Rectal smooth muscle tissue (tissue), 1 donor: ENCODE measurements at regions not wholly inside any gene's neighbourhood (a gene's known extent, or its start where the extent isn't known, plus 50 kb on each side); places are given as distances from the start of the nearest gene placed in this dataset.

Experiments used
- H3K27ac ChIP-seq: one replicate; pipeline ENCODE4 v1.7.0; 2013; ENCODE audit warnings: low read depth, low read length, inconsistent platforms
- H3K27me3 ChIP-seq: one replicate; pipeline ENCODE4 v1.7.0; 2013; ENCODE audit warnings: low read length; ENCODE audit not compliant: control insufficient read depth, insufficient read depth
- H3K36me3 ChIP-seq: one replicate; pipeline ENCODE4 v1.7.0; 2013; ENCODE audit warnings: low read length; ENCODE audit not compliant: control insufficient read depth, insufficient read depth
- H3K4me1 ChIP-seq: one replicate; pipeline ENCODE4 v1.7.0; 2013; ENCODE audit warnings: low read length; ENCODE audit not compliant: control insufficient read depth, insufficient read depth
- H3K4me3 ChIP-seq: one replicate; pipeline ENCODE4 v1.7.0; 2013; ENCODE audit warnings: low read length
- H3K9ac ChIP-seq: one replicate; pipeline ENCODE4 v1.7.0; 2013; ENCODE audit warnings: low read length

GRCh38 chr5:107253246-107253645 lies 417.5 kb downstream of the EFNA5 start:
- Histone ChIP-seq H3K36me3 (no peaks in the 10 kb centered on the region), H3K27ac (no peak overlapping the region), H3K4me1 (no peaks in the 10 kb centered on the region), H3K4me3 (no peak overlapping the region), H3K9ac (no peak overlapping the region), H3K27me3 (no peaks in the 10 kb centered on the region)

GRCh38 chr5:107251151-107251550 lies 419.6 kb downstream of the EFNA5 start:
- Histone ChIP-seq H3K9ac (no peak overlapping the region), H3K36me3 (no peaks in the 10 kb centered on the region), H3K4me3 (no peak overlapping the region), H3K4me1 (no peaks in the 10 kb centered on the region), H3K27me3 (no peaks in the 10 kb centered on the region), H3K27ac (no peak overlapping the region)

GRCh38 chr5:107248066-107248695 lies 422.6 kb downstream of the EFNA5 start:
- no peak overlapping the region for H3K27ac ChIP-seq
- no peak overlapping the region for H3K4me3 ChIP-seq
- H3K27me3 ChIP-seq: no peaks in the 10 kb centered on the region
- H3K4me1 ChIP-seq: no peaks in the 10 kb centered on the region
- H3K9ac ChIP-seq: no peak overlapping the region
- no peaks in the 10 kb centered on the region for H3K36me3 ChIP-seq

GRCh38 chr5:107247427-107247826 lies 423.3 kb downstream of the EFNA5 start:
- H3K27me3 ChIP-seq: no peaks in the 10 kb centered on the region
- H3K27ac ChIP-seq: no peak overlapping the region
- no peaks in the 10 kb centered on the region for H3K36me3 ChIP-seq
- no peak overlapping the region for H3K9ac ChIP-seq
- no peaks in the 10 kb centered on the region for H3K4me1 ChIP-seq
- H3K4me3 ChIP-seq: no peak overlapping the region

- Histone ChIP-seq H3K4me1 (no peaks in the 10 kb centered on the region), H3K4me3 (no peak overlapping the region), H3K27ac (no peak overlapping the region), H3K9ac (no peak overlapping the region), H3K36me3 (no peaks in the 10 kb centered on the region), H3K27me3 (no peaks in the 10 kb centered on the region)
Observed at GRCh38 chr5:107243220-107243579, 427.5 kb downstream of the EFNA5 start.

GRCh38 chr5:107242411-107243219 lies 428.1 kb downstream of the EFNA5 start:
- no peaks in the 10 kb centered on the region for H3K4me1 ChIP-seq
- no peak overlapping the region for H3K27ac ChIP-seq
- H3K9ac ChIP-seq: no peak overlapping the region
- H3K36me3 ChIP-seq: no peaks in the 10 kb centered on the region
- H3K27me3 ChIP-seq: no peaks in the 10 kb centered on the region
- no peak overlapping the region for H3K4me3 ChIP-seq

- Histone ChIP-seq H3K36me3 (no peaks in the 10 kb centered on the region), H3K9ac (no peak overlapping the region), H3K4me1 (no peaks in the 10 kb centered on the region), H3K27ac (no peak overlapping the region), H3K4me3 (no peak overlapping the region), H3K27me3 (no peaks in the 10 kb centered on the region)
Observed at GRCh38 chr5:107241841-107242240, 428.9 kb downstream of the EFNA5 start.

- no peak overlapping the region for H3K4me3 ChIP-seq
- H3K9ac ChIP-seq: no peak overlapping the region
- no peaks in the 10 kb centered on the region for H3K27me3 ChIP-seq
- no peaks in the 10 kb centered on the region for H3K4me1 ChIP-seq
- H3K27ac ChIP-seq: no peak overlapping the region
- no peaks in the 10 kb centered on the region for H3K36me3 ChIP-seq
Observed at GRCh38 chr5:107235167-107235566, 435.6 kb downstream of the EFNA5 start.

GRCh38 chr5:107232788-107233187 lies 437.9 kb downstream of the EFNA5 start:
- no peak overlapping the region for H3K9ac ChIP-seq
- H3K27ac ChIP-seq: no peak overlapping the region
- no peaks in the 10 kb centered on the region for H3K36me3 ChIP-seq
- H3K27me3 ChIP-seq: no peaks in the 10 kb centered on the region
- H3K4me3 ChIP-seq: no peak overlapping the region
- H3K4me1 ChIP-seq: no peaks in the 10 kb centered on the region

GRCh38 chr5:107232293-107232692 lies 438.4 kb downstream of the EFNA5 start:
- Histone ChIP-seq H3K36me3 (no peaks in the 10 kb centered on the region), H3K4me1 (no peaks in the 10 kb centered on the region), H3K4me3 (no peak overlapping the region), H3K9ac (no peak overlapping the region), H3K27ac (no peak overlapping the region), H3K27me3 (no peaks in the 10 kb centered on the region)

GRCh38 chr5:107231191-107231590 lies 439.5 kb downstream of the EFNA5 start:
- H3K4me1 ChIP-seq: no peaks in the 10 kb centered on the region
- no peak overlapping the region for H3K4me3 ChIP-seq
- H3K27me3 ChIP-seq: no peaks in the 10 kb centered on the region
- no peaks in the 10 kb centered on the region for H3K36me3 ChIP-seq
- H3K27ac ChIP-seq: no peak overlapping the region
- no peak overlapping the region for H3K9ac ChIP-seq

- Histone ChIP-seq H3K36me3 (no peaks in the 10 kb centered on the region), H3K9ac (no peak overlapping the region), H3K27ac (no peak overlapping the region), H3K4me3 (no peak overlapping the region), H3K4me1 (no peaks in the 10 kb centered on the region), H3K27me3 (no peaks in the 10 kb centered on the region)
Observed at GRCh38 chr5:107230367-107230766, 440.4 kb downstream of the EFNA5 start.

GRCh38 chr5:107228226-107228625 lies 442.5 kb downstream of the EFNA5 start:
- H3K27ac ChIP-seq: no peak overlapping the region
- H3K36me3 ChIP-seq: no peaks in the 10 kb centered on the region
- no peaks in the 10 kb centered on the region for H3K4me1 ChIP-seq
- no peak overlapping the region for H3K4me3 ChIP-seq
- no peak overlapping the region for H3K9ac ChIP-seq
- no peaks in the 10 kb centered on the region for H3K27me3 ChIP-seq
